Inferior parietal cortex (tissue), 1 donor: ENCODE measurements at regions not wholly inside any gene's neighbourhood (a gene's known extent, or its start where the extent isn't known, plus 50 kb on each side); places are given as distances from the start of the nearest gene placed in this dataset.
"Not testable (repeated sequence)": the region's sequence is repeated elsewhere in the genome, so short reads cannot be mapped to it uniquely, and the experiment has no call there.

Experiments
- DNase-seq: peaks from one replicate; pipeline ENCODE4 v3.0.0-alpha.2; 2016; ENCODE audit errors: extremely low spot score

DNA sequence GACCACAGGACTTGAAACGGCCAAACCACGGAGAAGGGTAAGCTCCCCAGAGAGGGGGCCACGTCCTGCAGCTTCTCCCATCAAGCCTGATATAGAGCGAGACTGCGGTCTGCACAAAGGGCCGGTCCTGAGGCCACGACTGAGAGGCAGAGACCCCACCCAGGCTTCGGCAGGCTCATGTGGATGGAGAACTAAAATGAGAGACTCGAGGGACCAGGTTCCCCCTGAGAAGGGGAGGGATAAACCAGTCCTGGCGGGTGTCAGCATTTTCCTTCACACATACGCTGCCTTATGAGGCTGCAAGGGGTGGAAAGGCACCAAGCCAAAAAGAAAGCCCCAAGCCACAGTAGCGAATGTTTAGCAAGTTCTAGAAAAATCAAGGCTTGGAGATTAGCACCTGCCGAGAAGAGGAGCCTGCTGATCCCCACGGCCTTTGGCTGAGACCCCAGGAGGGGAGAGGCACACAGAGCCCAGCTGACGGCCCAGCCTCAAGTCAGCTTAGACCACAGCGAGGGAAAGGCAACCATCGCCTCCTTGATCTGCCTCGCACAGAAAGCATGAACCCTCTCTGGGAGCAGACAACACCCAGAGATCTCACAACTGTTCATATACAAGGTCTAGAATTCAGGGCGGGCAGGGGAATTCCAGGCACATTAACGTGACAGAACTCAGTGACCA lies 92.6 kb upstream of the RNF32 start:
- DNase-seq, result no peak

DNA sequence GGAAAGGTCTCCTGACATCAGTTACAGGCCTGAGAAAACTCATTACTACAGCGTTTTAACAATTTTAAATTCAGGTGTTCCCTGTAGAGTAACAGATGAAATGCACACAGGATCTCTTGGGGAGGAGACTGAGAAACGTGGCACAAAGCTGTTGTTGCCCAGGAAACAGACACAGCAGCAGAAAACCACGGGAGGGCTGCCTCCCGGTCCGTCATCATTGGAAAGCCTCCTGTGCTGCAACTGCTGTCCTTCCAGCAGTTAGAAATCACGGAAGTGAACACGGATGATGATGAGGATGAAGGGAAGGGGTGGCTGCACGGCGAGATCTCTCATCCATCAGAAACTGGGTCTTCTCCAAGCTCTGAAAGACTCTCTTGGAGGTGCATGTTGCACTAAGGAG lies 94.6 kb upstream of the RNF32 start:
- DNase-seq, result peak; percentile 27

- DNase-seq, result no peak
These were observed 95.5 kb upstream of the RNF32 start for GRCh38 chr7:156544919-156545715.

DNA sequence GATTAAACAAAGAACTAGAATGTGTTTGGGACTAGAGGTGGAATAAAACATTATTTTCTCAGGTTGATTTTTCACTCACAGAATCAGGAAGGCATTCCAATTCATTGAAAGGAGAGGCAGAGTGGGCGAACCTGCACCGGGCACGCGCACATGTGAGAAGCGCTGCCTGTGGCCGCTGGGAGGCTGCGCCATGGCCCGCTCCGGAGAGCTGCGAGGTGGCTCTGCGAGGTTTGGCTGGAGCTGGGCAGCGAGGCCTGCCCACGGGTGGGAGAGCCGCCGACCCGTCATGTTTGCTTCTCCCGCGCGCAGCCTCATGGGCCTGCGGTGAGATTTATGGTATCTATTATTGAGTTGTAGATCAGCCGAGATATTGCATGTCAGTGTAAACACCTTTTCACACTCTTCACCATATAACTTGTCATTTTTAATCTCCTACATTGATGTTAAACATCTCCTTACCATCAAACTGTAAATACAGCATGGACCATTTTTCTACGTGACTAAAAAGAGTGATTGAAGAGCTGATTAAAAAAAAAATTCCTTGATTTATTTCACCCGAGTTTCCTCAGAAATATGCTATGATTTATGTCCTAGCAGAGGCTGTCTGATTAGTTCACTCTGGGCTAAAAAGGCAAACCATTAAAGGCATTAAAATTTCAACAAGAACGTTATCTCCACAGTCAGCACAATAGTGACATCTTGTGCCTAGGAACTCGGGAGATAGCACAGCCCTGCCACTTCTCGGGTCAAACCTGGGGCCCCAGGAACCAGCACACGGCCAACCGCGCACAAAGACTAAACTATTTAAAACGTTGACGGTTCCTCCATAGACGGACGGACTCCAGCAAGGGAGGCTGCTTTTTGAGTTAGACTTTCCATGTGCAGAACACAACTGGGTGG lies 96.6 kb upstream of the RNF32 start:
- DNase-seq, result no peak

- DNase-seq, result no peak
These were observed 99.9 kb upstream of the RNF32 start for GRCh38 chr7:156540619-156541165.

DNA sequence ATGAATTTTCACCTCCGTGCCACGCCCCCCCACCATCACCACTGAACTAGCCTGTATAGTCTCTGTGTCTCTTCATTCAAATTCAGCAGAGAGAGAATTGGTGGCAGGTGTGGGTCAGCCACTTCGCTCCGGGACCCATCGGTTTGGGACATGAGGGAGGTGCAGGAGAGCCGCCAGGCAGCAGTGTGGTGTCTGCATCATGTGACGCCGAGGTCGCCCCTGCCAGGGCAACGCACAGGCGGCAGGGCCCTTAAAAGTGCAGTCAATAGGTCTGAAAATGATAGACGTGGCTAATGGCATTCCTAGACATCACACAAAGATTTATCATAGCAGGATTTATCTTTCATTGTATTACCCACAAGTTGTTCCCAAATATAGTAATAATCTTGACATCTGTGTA lies 100.6 kb upstream of the RNF32 start:
- no peak for DNase-seq

DNA sequence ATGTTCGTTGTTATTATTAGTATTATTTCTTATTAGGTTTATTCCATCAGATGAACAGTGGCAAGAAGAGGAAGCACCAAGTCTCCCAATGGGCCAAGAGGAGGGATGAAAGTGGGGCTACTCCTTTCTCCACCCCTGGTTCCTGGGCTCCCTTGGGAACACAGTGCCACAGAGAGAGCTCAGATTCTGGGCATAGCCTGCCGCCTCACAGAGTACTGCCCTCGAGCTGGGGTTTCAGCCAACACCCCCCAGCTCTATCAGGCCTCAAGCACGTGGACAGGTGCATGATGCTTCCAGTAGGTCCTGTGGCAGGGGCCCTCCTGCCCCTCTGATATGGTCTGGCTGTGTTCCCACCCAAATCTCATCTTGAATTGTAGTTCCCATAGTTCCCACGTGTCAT lies 103.6 kb upstream of the RNF32 start:
- DNase-seq, result no peak

GRCh38 chr7:156534925-156535324 lies 105.6 kb upstream of the RNF32 start:
- no peak for DNase-seq

- DNase-seq, result no peak
These were observed 106.6 kb upstream of the RNF32 start for GRCh38 chr7:156533964-156534363.

- no peak for DNase-seq
These were observed 107.2 kb upstream of the RNF32 start for GRCh38 chr7:156533420-156533819.

- no peak for DNase-seq
These were observed 108.5 kb upstream of the RNF32 start for GRCh38 chr7:156532016-156532602.

DNA sequence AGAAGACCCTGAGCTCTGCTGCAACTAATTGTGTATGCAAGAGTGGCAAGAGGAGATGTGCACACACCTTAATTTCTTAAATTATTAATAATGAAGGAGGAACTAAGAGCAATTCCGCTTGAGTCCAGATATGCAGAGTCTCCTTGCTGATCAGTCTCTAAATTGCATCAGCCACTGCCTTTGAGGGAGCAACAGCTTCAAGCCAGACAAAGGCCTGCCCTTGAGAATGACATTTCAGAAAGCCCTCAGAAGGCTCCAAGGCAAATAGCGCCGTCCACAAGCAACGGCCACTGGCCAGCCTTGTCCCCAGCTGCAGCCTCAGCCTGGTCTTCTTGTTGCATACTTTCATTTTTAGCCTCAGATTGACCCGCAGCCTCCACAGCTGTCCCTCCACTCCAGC lies 110.6 kb upstream of the RNF32 start:
- no peak for DNase-seq

DNA sequence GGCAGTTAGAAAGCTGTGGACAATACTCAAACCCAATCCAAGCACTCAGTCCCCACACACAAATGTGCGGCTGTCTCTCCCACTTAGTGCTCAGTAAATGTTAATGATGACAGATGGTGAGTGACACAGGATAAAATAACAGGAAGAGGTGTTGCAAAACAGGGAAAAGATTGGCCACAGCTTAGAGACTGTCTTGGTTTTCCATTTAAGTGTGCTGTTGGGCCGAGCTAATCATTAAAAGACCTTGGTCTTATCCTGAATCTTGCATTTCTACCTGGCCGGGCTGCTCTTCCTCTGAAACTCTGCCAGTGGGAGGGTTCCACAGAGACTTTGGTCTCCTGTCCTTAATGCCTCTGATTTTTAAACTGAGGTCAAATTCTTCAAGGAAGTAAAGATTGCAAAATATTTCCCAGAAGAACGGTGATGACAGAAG lies 113.1 kb upstream of the RNF32 start:
- DNase-seq, result no peak

- no peak for DNase-seq
These were observed 115.6 kb upstream of the RNF32 start for GRCh38 chr7:156524818-156525597.

DNA sequence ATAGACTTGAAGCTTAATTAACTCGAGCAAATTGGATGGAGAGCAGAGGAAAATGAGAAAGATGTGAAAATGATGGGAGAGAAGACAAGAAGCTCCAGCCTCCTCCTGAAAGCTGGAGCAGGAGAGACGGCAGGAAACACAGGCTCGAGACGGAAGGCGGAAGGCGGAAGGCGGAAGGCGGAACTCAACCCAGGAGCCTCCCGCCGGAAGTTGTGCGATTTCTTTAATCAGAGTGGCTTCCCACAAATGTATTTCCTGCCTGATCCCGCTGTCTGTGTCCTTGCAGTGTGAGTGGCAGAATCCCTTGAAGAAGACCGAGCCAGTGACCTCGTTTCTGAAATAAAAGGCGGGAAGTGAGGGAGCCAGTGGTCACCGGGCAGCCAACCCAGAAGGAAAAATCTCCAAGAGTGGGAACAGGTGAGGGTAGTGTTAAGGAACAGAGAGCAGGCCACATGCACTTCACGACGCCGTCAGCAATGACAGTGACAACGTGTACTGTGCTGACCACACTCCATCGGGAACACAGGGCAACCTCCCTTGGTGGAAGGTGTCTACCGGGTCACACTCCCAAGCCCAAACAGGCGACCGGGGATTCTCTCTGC lies 117.0 kb upstream of the RNF32 start:
- no peak for DNase-seq

GRCh38 chr7:156522801-156523200 lies 117.8 kb upstream of the RNF32 start:
- DNase-seq, result no peak

- DNase-seq, result no peak
These were observed 121.5 kb upstream of the RNF32 start for GRCh38 chr7:156519070-156519469.

DNA sequence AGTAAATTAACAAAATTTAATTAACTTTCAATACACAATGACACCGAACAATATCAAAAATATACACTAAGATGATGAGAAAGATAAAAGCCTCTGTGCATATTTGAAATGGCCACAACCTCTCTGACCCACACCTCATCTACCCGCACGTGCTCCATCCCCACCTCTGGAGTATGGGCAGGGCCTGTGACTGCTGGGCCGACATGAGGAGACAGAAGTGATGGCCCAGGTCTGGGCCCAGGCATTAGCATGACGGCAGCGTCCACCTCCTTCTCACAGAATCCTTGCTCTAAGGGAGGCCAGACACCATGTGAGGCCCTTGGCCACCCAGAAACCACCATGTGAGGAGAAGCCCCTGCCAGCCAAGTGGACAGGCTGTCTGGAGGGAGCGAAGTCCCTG lies 122.1 kb upstream of the RNF32 start:
- DNase-seq, result no peak

DNA sequence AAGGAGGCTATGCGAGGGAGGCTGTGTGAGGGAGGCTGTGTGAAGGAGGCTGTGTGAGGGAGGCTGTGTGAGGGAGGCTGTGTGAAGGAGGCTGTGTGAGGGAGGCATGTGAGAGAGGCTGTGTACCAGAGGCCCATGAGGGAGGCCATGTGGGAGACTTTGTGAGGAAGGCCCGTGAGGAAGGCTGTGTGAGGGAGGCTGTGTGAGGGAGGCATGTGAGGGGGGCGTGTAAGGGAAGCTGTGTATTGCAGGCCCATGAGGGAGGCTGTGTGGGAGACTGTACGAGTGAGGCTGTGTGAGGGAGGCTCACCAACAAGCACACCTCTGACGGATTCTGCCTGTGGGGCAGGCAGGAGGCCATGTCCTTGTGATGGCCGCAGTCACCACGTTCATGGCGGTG lies 122.7 kb upstream of the RNF32 start:
- DNase-seq, result not testable (repeated sequence)

- no peak for DNase-seq
These were observed 123.7 kb upstream of the RNF32 start for GRCh38 chr7:156516791-156517378.
